SK-N-SH (cell line): ENCODE measurements at regions not wholly inside any gene's neighbourhood (a gene's known extent, or its start where the extent isn't known, plus 50 kb on each side); places are given as distances from the start of the nearest gene placed in this dataset.

ENCODE experiments used
- CTCF ChIA-PET: fragments of 300-600, 350-600 bp; formaldehyde crosslinking; extraction: SDS; loops from one replicate; lab custom pipeline; 2021; lab: Yijun Ruan, JAX
- POLR2A ChIA-PET: fragments of 350-600 bp; sonication (Branson Sonifier 250); formaldehyde crosslinking; extraction: SDS; loops from one replicate; lab custom pipeline; 2020; ENCODE audit warnings: antibody characterized with exemption, inconsistent platforms; lab: Yijun Ruan, JAX
- DNase-seq: peaks from one replicate; pipeline ENCODE4 v3.0.0; 2012
- H2AFZ ChIP-seq: fragments of 200-600 bp; sonication (generic); 2 replicates; pipeline ENCODE4 v1.8.1; 2016; ENCODE audit warnings: antibody characterized with exemption, mild to moderate bottlenecking, low read depth
- H3F3A ChIP-seq: fragments of 200-600 bp; sonication (generic); replicated peaks from 2 replicates; pipeline ENCODE3; 2016; ENCODE audit warnings: antibody characterized with exemption, mild to moderate bottlenecking; ENCODE audit not compliant: insufficient read depth
- H3K27ac ChIP-seq, 2 experiments: fragments of 200-500 bp in 1 of 2; fragments of 200-600 bp in 1 of 2; sonication (Bioruptor generic) in 1 of 2; sonication (generic), shearing (Covaris generic) in 1 of 2; 2 replicates each; pipeline versions ENCODE4 v1.5.1 to v1.6.1; 2014 to 2016; ENCODE audit warnings: low read depth in 2 of 2, inconsistent platforms in 1 of 2, low read length in 1 of 2, mild to moderate bottlenecking in 1 of 2, mixed read lengths in 1 of 2
- H3K27me3 ChIP-seq: fragments of 200-600 bp; sonication (generic), shearing (Covaris generic); 2 replicates; pipeline ENCODE4 v1.6.1; 2016; ENCODE audit warnings: mixed run types; ENCODE audit not compliant: insufficient read depth
- H3K36me3 ChIP-seq, 2 experiments: fragments of 200-500 bp in 1 of 2; fragments of 200-600 bp in 1 of 2; sonication (Bioruptor generic) in 1 of 2; sonication (generic) in 1 of 2; replicated peaks in 1 of 2; 2 replicates each; pipeline versions ENCODE3 to v1.5.1; 2014 to 2016; ENCODE audit warnings: low read length in 1 of 2, mild to moderate bottlenecking in 1 of 2; ENCODE audit not compliant: insufficient read depth in 2 of 2, control insufficient read depth in 1 of 2
- H3K4me1 ChIP-seq, 2 experiments: fragments of 200-500 bp in 1 of 2; fragments of 200-600 bp in 1 of 2; sonication (Bioruptor generic) in 1 of 2; sonication (generic), shearing (Covaris generic) in 1 of 2; 2 replicates each; pipeline versions ENCODE4 v1.5.1 to v1.6.1; 2014 to 2016; ENCODE audit warnings: low read depth in 1 of 2, low read length in 1 of 2, mixed run types in 1 of 2; ENCODE audit not compliant: insufficient read depth in 2 of 2, control insufficient read depth in 1 of 2
- H3K4me2 ChIP-seq: fragments of 200-600 bp; sonication (generic), shearing (Covaris generic); 2 replicates; pipeline ENCODE4 v1.6.1; 2017; ENCODE audit warnings: mixed run types
- H3K4me3 ChIP-seq, 2 experiments: fragments of 200-500 bp in 1 of 2; fragments of 200-600 bp in 1 of 2; sonication (Bioruptor generic) in 1 of 2; sonication (generic), shearing (Covaris generic) in 1 of 2; 2 replicates each; pipeline versions ENCODE4 v1.5.1 to v1.8.1; 2014 to 2016; ENCODE audit warnings: low read depth in 2 of 2, inconsistent platforms in 1 of 2, low read length in 1 of 2, mild to moderate bottlenecking in 1 of 2, mixed read lengths in 1 of 2, moderate library complexity in 1 of 2
- H3K79me2 ChIP-seq: fragments of 200-600 bp; sonication (generic); 2 replicates; pipeline ENCODE4 v1.8.1; 2017; ENCODE audit warnings: mild to moderate bottlenecking; ENCODE audit not compliant: insufficient read depth
- H3K9ac ChIP-seq: fragments of 200-600 bp; sonication (generic); 2 replicates; pipeline ENCODE4 v1.6.1; 2017; ENCODE audit warnings: mixed run types
- H3K9me2 ChIP-seq: fragments of 200-600 bp; sonication (generic); 2 replicates; pipeline ENCODE4 v1.6.1; 2017; ENCODE audit warnings: mixed run types
- H3K9me3 ChIP-seq: fragments of 200-600 bp; sonication (generic); 2 replicates; pipeline ENCODE4 v1.6.1; 2017; ENCODE audit warnings: mixed run types, mild to moderate bottlenecking, moderate library complexity
- H4K20me1 ChIP-seq: fragments of 200-600 bp; sonication (generic); 2 replicates; pipeline ENCODE4 v1.6.1; 2017; ENCODE audit warnings: mild to moderate bottlenecking, mixed run types; ENCODE audit not compliant: insufficient read depth
- EP300 ChIP-seq, 2 experiments: IDR thresholded peaks; 2 replicates each; pipeline versions ENCODE4 v1.4.0 to v1.6.1; 2012; ENCODE audit warnings: borderline replicate concordance in 1 of 2, low read depth in 1 of 2, low read length in 1 of 2
- EZH2phosphoT487 ChIP-seq: fragments of 200-600 bp; sonication (generic); IDR thresholded peaks from 2 replicates; pipeline ENCODE4 v1.6.1; 2017; ENCODE audit warnings: low read depth, mixed run types, mild to moderate bottlenecking, antibody characterized with exemption, moderate library complexity, borderline replicate concordance
- GATA2 ChIP-seq: sonication (generic); formaldehyde crosslinking; IDR thresholded peaks from 2 replicates; pipeline ENCODE4 v1.5.0; 2020; ENCODE audit warnings: mild to moderate bottlenecking, missing genetic modification reagents
- MXI1 ChIP-seq: IDR thresholded peaks from 2 replicates; pipeline ENCODE4 v1.6.1; 2012; ENCODE audit warnings: mild to moderate bottlenecking, low read depth, low read length, improper control_type of control experiment
- RAD21 ChIP-seq: IDR thresholded peaks from 2 replicates; pipeline ENCODE4 v1.6.1; 2012; ENCODE audit warnings: mild to moderate bottlenecking, low read length
- RFX5 ChIP-seq: IDR thresholded peaks from 2 replicates; pipeline ENCODE4 v1.6.1; 2012; ENCODE audit warnings: mild to moderate bottlenecking, improper control_type of control experiment, low read length
- SMC3 ChIP-seq: IDR thresholded peaks from 2 replicates; pipeline ENCODE4 v1.6.1; 2012; ENCODE audit warnings: low read depth, low read length, improper control_type of control experiment
- TCF12 ChIP-seq: IDR thresholded peaks from 2 replicates; pipeline ENCODE4 v1.4.0; 2012
- YY1 ChIP-seq: IDR thresholded peaks from 2 replicates; pipeline ENCODE4 v1.4.0; 2012; ENCODE audit warnings: low read depth, mild to moderate bottlenecking
- WGBS: methylation state at CpG from one replicate; pipeline ENCODE4 v1.1.6; 2017; ENCODE audit warnings: low lambda C conversion rate; 5-methylcytosine and 5-hydroxymethylcytosine counted together
- TF ChIP-seq, protein P1 (sequence below): IDR thresholded peaks from 2 replicates; pipeline ENCODE4 v1.6.1; 2012; ENCODE audit warnings: mild to moderate bottlenecking, low read depth, low read length, moderate library complexity
- TF ChIP-seq, protein P2 (sequence below): fragments of 150-350 bp; IDR thresholded peaks from 2 replicates; pipeline ENCODE4 v1.6.1; 2016; ENCODE audit warnings: mild to moderate bottlenecking, low read depth, low read length
- TF ChIP-seq, protein P3 (sequence below): IDR thresholded peaks from 2 replicates; pipeline ENCODE4; 2012

- H3K27me3 ChIP-seq: no peaks in the 10 kb centered on the region
- no peaks in the 10 kb centered on the region for H4K20me1 ChIP-seq
- no peaks in the 10 kb centered on the region for H3K9me3 ChIP-seq
- no peaks in the 10 kb centered on the region for H3K4me1 ChIP-seq
- ChIA-PET CTCF (no interaction called here), POLR2A (no interaction called here)
- H3K36me3 ChIP-seq: no peaks in the 10 kb centered on the region
- TF ChIP-seq, protein P1, sequence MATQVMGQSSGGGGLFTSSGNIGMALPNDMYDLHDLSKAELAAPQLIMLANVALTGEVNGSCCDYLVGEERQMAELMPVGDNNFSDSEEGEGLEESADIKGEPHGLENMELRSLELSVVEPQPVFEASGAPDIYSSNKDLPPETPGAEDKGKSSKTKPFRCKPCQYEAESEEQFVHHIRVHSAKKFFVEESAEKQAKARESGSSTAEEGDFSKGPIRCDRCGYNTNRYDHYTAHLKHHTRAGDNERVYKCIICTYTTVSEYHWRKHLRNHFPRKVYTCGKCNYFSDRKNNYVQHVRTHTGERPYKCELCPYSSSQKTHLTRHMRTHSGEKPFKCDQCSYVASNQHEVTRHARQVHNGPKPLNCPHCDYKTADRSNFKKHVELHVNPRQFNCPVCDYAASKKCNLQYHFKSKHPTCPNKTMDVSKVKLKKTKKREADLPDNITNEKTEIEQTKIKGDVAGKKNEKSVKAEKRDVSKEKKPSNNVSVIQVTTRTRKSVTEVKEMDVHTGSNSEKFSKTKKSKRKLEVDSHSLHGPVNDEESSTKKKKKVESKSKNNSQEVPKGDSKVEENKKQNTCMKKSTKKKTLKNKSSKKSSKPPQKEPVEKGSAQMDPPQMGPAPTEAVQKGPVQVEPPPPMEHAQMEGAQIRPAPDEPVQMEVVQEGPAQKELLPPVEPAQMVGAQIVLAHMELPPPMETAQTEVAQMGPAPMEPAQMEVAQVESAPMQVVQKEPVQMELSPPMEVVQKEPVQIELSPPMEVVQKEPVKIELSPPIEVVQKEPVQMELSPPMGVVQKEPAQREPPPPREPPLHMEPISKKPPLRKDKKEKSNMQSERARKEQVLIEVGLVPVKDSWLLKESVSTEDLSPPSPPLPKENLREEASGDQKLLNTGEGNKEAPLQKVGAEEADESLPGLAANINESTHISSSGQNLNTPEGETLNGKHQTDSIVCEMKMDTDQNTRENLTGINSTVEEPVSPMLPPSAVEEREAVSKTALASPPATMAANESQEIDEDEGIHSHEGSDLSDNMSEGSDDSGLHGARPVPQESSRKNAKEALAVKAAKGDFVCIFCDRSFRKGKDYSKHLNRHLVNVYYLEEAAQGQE: no peak
- TF ChIP-seq RAD21 (no peak), MXI1 (no peak), EZH2phosphoT487 (no peak), SMC3 (no peak), GATA2 (no peak), RFX5 (no peak), YY1 (no peak), TCF12 (no peak), EP300 (IDR thresholded peaks at IDR 0.05; ENCODE audit: borderline replicate concordance in 1 of 2, low read depth in 1 of 2, low read length in 1 of 2) (no peak)
- TF ChIP-seq, protein P2, sequence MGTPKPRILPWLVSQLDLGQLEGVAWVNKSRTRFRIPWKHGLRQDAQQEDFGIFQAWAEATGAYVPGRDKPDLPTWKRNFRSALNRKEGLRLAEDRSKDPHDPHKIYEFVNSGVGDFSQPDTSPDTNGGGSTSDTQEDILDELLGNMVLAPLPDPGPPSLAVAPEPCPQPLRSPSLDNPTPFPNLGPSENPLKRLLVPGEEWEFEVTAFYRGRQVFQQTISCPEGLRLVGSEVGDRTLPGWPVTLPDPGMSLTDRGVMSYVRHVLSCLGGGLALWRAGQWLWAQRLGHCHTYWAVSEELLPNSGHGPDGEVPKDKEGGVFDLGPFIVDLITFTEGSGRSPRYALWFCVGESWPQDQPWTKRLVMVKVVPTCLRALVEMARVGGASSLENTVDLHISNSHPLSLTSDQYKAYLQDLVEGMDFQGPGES: no peak
- TF ChIP-seq, protein P3, sequence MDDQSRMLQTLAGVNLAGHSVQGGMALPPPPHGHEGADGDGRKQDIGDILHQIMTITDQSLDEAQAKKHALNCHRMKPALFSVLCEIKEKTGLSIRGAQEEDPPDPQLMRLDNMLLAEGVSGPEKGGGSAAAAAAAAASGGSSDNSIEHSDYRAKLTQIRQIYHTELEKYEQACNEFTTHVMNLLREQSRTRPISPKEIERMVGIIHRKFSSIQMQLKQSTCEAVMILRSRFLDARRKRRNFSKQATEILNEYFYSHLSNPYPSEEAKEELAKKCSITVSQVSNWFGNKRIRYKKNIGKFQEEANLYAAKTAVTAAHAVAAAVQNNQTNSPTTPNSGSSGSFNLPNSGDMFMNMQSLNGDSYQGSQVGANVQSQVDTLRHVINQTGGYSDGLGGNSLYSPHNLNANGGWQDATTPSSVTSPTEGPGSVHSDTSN: no peak
- H3K79me2 ChIP-seq: no peaks in the 10 kb centered on the region
- H3K9ac ChIP-seq: no peak overlapping the region
- no peak for DNase-seq
- WGBS: 73% methylated on average over 7 of the region's 7 CpGs
- no peaks in the 10 kb centered on the region for H3K9me2 ChIP-seq
- no peak overlapping the region for H3K27ac ChIP-seq
- no peak overlapping the region for H3K4me3 ChIP-seq
- H3F3A ChIP-seq: no peaks in the 10 kb centered on the region
- H3K4me2 ChIP-seq: no peak overlapping the region
- H2AFZ ChIP-seq: no peak overlapping the region
These were observed 256.7 kb upstream of the SETBP1 start for GRCh38 chr18:44423814-44424644.
